Type B pancreatic cell (in vitro differentiated cells): ENCODE measurements at regions not wholly inside any gene's neighbourhood (a gene's known extent, or its start where the extent isn't known, plus 50 kb on each side); places are given as distances from the start of the nearest gene placed in this dataset.
A peak's percentile ranks its signal among the peaks of the same experiment; 100 is the strongest.
"Not testable (repeated sequence)": the region's sequence is repeated elsewhere in the genome, so short reads cannot be mapped to it uniquely, and the experiment has no call there.

Experiments
- DNase-seq: peaks from one replicate; pipeline ENCODE4 v3.0.0; 2021; ENCODE audit warnings: mixed read lengths; ENCODE audit not compliant: unreplicated experiment; ENCODE audit errors: extremely low spot score
- H3K27ac Mint-ChIP-seq: 2 replicates; pipeline ENCODE4 v1.8.0; 2021; ENCODE audit warnings: mild to moderate bottlenecking, mixed read lengths
- H3K27me3 Mint-ChIP-seq: 2 replicates; pipeline ENCODE4 v1.8.0; 2021; ENCODE audit warnings: mixed read lengths
- H3K36me3 Mint-ChIP-seq: 2 replicates; pipeline ENCODE4 v1.8.0; 2021; ENCODE audit warnings: mixed read lengths
- H3K4me1 Mint-ChIP-seq: one replicate; pipeline ENCODE4 v1.8.0; 2021; ENCODE audit warnings: mixed read lengths; ENCODE audit not compliant: unreplicated experiment
- H3K4me3 Mint-ChIP-seq: 2 replicates; pipeline ENCODE4 v1.8.0; 2021; ENCODE audit warnings: mild to moderate bottlenecking, mixed read lengths
- H3K9me3 Mint-ChIP-seq: 2 replicates; pipeline ENCODE4 v1.8.0; 2021; ENCODE audit warnings: mixed read lengths
- CTCF ChIP-seq: fragments of 200-600 bp; sonication (generic); conservative IDR thresholded peaks from 2 replicates; pipeline ENCODE4 v1.5.0; 2021; ENCODE audit warnings: antibody characterized with exemption, mild to moderate bottlenecking

GRCh38 chr6:12490351-12490903, 200.3 kb downstream of the EDN1 start:
- TF ChIP-seq CTCF = no peak
- Mint-ChIP-seq H3K4me1 (peaks cover 7% of the 10 kb centered on the region), H3K9me3 (no peaks in the 10 kb centered on the region), H3K27ac (peak overlapping the region; percentile 64), H3K4me3 (no peak overlapping the region), H3K27me3 (no peaks in the 10 kb centered on the region), H3K36me3 (no peaks in the 10 kb centered on the region)
- no peak for DNase-seq

GRCh38 chr6:12490904-12491571, 200.9 kb downstream of the EDN1 start:
- Mint-ChIP-seq H3K27me3 (no peaks in the 10 kb centered on the region), H3K4me1 (peaks cover 7% of the 10 kb centered on the region), H3K36me3 (no peaks in the 10 kb centered on the region), H3K9me3 (no peaks in the 10 kb centered on the region), H3K4me3 (no peak overlapping the region), H3K27ac (peak overlapping the region; percentile 64)
- no peak for TF ChIP-seq CTCF
- no peak for DNase-seq

- H3K27me3 Mint-ChIP-seq, H3K4me1 Mint-ChIP-seq, H3K9me3 Mint-ChIP-seq, DNase-seq, H3K27ac Mint-ChIP-seq, H3K36me3 Mint-ChIP-seq, H3K4me3 Mint-ChIP-seq: not testable (repeated sequence)
Observed at GRCh38 chr6:12492929-12493328, 202.8 kb downstream of the EDN1 start.

- Mint-ChIP-seq H3K27ac (no peak overlapping the region), H3K4me1 (peaks cover 7% of the 10 kb centered on the region), H3K36me3 (no peaks in the 10 kb centered on the region), H3K9me3 (no peaks in the 10 kb centered on the region), H3K4me3 (no peak overlapping the region), H3K27me3 (no peaks in the 10 kb centered on the region)
- DNase-seq = no peak
- TF ChIP-seq CTCF = no peak
Observed at GRCh38 chr6:12493446-12493845, 203.3 kb downstream of the EDN1 start.

- Mint-ChIP-seq H3K9me3 (no peaks in the 10 kb centered on the region), H3K4me1 (peaks cover 7% of the 10 kb centered on the region), H3K4me3 (no peak overlapping the region), H3K27me3 (no peaks in the 10 kb centered on the region), H3K36me3 (no peaks in the 10 kb centered on the region), H3K27ac (no peak overlapping the region)
- TF ChIP-seq CTCF = no peak
- DNase-seq = no peak
Observed at GRCh38 chr6:12494161-12494560, 204.0 kb downstream of the EDN1 start.

GRCh38 chr6:12501990-12502389, 211.8 kb downstream of the EDN1 start:
- H3K9me3 Mint-ChIP-seq = no peaks in the 10 kb centered on the region
- no peak for DNase-seq
- no peak for TF ChIP-seq CTCF
- peaks cover 5% of the 10 kb centered on the region for H3K4me1 Mint-ChIP-seq
- H3K27ac Mint-ChIP-seq = no peak overlapping the region
- H3K4me3 Mint-ChIP-seq = no peak overlapping the region
- H3K36me3 Mint-ChIP-seq = no peaks in the 10 kb centered on the region
- no peaks in the 10 kb centered on the region for H3K27me3 Mint-ChIP-seq
